ENCODE measurements at regions not wholly inside any gene's neighbourhood (a gene's known extent, or its start where the extent isn't known, plus 50 kb on each side); places are given as distances from the start of the nearest gene placed in this dataset.
A peak's percentile ranks its signal among the peaks of the same experiment; 100 is the strongest.

GRCh38 chrX:39809331-39809730 is 288.4 kb downstream of the BCOR start:
- Histone ChIP-seq H3K9me3 (ENCODE audit: low read depth) (no peaks in the 10 kb centered on the region), H2AFZ (no peak overlapping the region), H3K27ac (peak overlapping the region; percentile 88), H3K4me3 (no peak overlapping the region), H3K4me1 (ENCODE audit: insufficient read depth) (peaks cover 29% of the 10 kb centered on the region), H4K20me1 (ENCODE audit: insufficient read depth) (no peaks in the 10 kb centered on the region), H3K36me3 (ENCODE audit: low read depth) (no peaks in the 10 kb centered on the region), H3F3A (ENCODE audit: insufficient read depth) (peaks cover 11% of the 10 kb centered on the region; the same call in 1 of the 2 replicates), H3K4me2 (ENCODE audit: unreplicated experiment) (no peak overlapping the region), H3K27me3 (replicated peaks; ENCODE audit: insufficient read depth) (no peaks in the 10 kb centered on the region), H3K9me2 (ENCODE audit: insufficient read depth) (no peaks in the 10 kb centered on the region), H3K9ac (no peak overlapping the region), H3K79me2 (ENCODE audit: insufficient read depth) (no peaks in the 10 kb centered on the region)
- WGBS, 2 experiments (ENCODE audit: low coverage in 1 of 2, low lambda C conversion rate in 2 of 2, missing lambda C conversion rate in 2 of 2), result 23 to 25% methylated on average over 3 to 4 of the region's 4 CpGs
- in situ Hi-C loops (cut with MboI), result no loop called here
- TF ChIP-seq EZH2 (IDR thresholded peaks at IDR 0.05; ENCODE audit: insufficient read depth, poor library complexity, severe bottlenecking), result no peak
- no peak for TF ChIP-seq EZH2phosphoT487 (IDR thresholded peaks at IDR 0.05; ENCODE audit: insufficient read depth, low read depth)
- DNase-seq, result peak; percentile 85

GRCh38 chrX:39810901-39811300 is 286.9 kb downstream of the BCOR start:
- no peaks in the 10 kb centered on the region for H3K36me3 ChIP-seq (ENCODE audit: low read depth)
- in situ Hi-C loops (cut with MboI), result no loop called here
- no peak overlapping the region for H3K27ac ChIP-seq
- no peak for DNase-seq
- no peaks in the 10 kb centered on the region for H3K9me3 ChIP-seq (ENCODE audit: low read depth)
- no peaks in the 10 kb centered on the region for H4K20me1 ChIP-seq (ENCODE audit: insufficient read depth)
- H3F3A ChIP-seq (ENCODE audit: insufficient read depth), result peaks cover 12% of the 10 kb centered on the region; the same call in 1 of the 2 replicates
- 90 to 100% methylated on average over 2 of the region's 2 CpGs for WGBS, 2 experiments (ENCODE audit: low coverage in 1 of 2, low lambda C conversion rate in 2 of 2, missing lambda C conversion rate in 2 of 2)
- no peak overlapping the region for H3K9ac ChIP-seq
- TF ChIP-seq EZH2 (IDR thresholded peaks at IDR 0.05; ENCODE audit: insufficient read depth, poor library complexity, severe bottlenecking), result no peak
- TF ChIP-seq EZH2phosphoT487 (IDR thresholded peaks at IDR 0.05; ENCODE audit: insufficient read depth, low read depth), result no peak
- H3K27me3 ChIP-seq (replicated peaks; ENCODE audit: insufficient read depth), result no peaks in the 10 kb centered on the region
- no peak overlapping the region for H3K4me2 ChIP-seq (ENCODE audit: unreplicated experiment)
- H3K9me2 ChIP-seq (ENCODE audit: insufficient read depth), result no peaks in the 10 kb centered on the region
- H3K79me2 ChIP-seq (ENCODE audit: insufficient read depth), result no peaks in the 10 kb centered on the region
- H3K4me1 ChIP-seq (ENCODE audit: insufficient read depth), result peaks cover 29% of the 10 kb centered on the region
- no peak overlapping the region for H3K4me3 ChIP-seq
- no peak overlapping the region for H2AFZ ChIP-seq

GRCh38 chrX:39811376-39811775 is 286.4 kb downstream of the BCOR start:
- H3K9me2 ChIP-seq (ENCODE audit: insufficient read depth), result no peaks in the 10 kb centered on the region
- no peak overlapping the region for H3K4me3 ChIP-seq
- no peaks in the 10 kb centered on the region for H3K27me3 ChIP-seq (replicated peaks; ENCODE audit: insufficient read depth)
- H3K36me3 ChIP-seq (ENCODE audit: low read depth), result no peaks in the 10 kb centered on the region
- peaks cover 29% of the 10 kb centered on the region for H3K4me1 ChIP-seq (ENCODE audit: insufficient read depth)
- in situ Hi-C loops (cut with MboI), result no loop called here
- no peak overlapping the region for H3K9ac ChIP-seq
- H4K20me1 ChIP-seq (ENCODE audit: insufficient read depth), result no peaks in the 10 kb centered on the region
- no peak for DNase-seq
- no peaks in the 10 kb centered on the region for H3K79me2 ChIP-seq (ENCODE audit: insufficient read depth)
- H3K4me2 ChIP-seq (ENCODE audit: unreplicated experiment), result no peak overlapping the region
- no peaks in the 10 kb centered on the region for H3K9me3 ChIP-seq (ENCODE audit: low read depth)
- WGBS, 2 experiments (ENCODE audit: low coverage in 1 of 2, low lambda C conversion rate in 2 of 2, missing lambda C conversion rate in 2 of 2), result 97% methylated on average over 7 to 8 of the region's 8 CpGs
- TF ChIP-seq EZH2phosphoT487 (IDR thresholded peaks at IDR 0.05; ENCODE audit: insufficient read depth, low read depth) (no peak), EZH2 (IDR thresholded peaks at IDR 0.05; ENCODE audit: insufficient read depth, poor library complexity, severe bottlenecking) (no peak)
- H3F3A ChIP-seq (ENCODE audit: insufficient read depth), result peaks cover 12% of the 10 kb centered on the region; the same call in 1 of the 2 replicates
- H3K27ac ChIP-seq, result no peak overlapping the region
- no peak overlapping the region for H2AFZ ChIP-seq

GRCh38 chrX:39813631-39814277 is 284.0 kb downstream of the BCOR start:
- Histone ChIP-seq H3K36me3 (ENCODE audit: low read depth) (no peaks in the 10 kb centered on the region), H3K27ac (peak overlapping the region; percentile 69), H3K4me2 (ENCODE audit: unreplicated experiment) (no peak overlapping the region), H3K9me2 (ENCODE audit: insufficient read depth) (no peaks in the 10 kb centered on the region), H3K4me3 (no peak overlapping the region), H2AFZ (no peak overlapping the region), H3K4me1 (ENCODE audit: insufficient read depth) (peaks cover 29% of the 10 kb centered on the region), H3F3A (ENCODE audit: insufficient read depth) (peaks cover 4% of the 10 kb centered on the region; the same call in 1 of the 2 replicates), H3K9me3 (ENCODE audit: low read depth) (no peaks in the 10 kb centered on the region), H3K27me3 (replicated peaks; ENCODE audit: insufficient read depth) (no peaks in the 10 kb centered on the region), H3K79me2 (ENCODE audit: insufficient read depth) (no peaks in the 10 kb centered on the region), H4K20me1 (ENCODE audit: insufficient read depth) (no peaks in the 10 kb centered on the region), H3K9ac (peak overlapping the region; percentile 59)
- TF ChIP-seq EZH2 (IDR thresholded peaks at IDR 0.05; ENCODE audit: insufficient read depth, poor library complexity, severe bottlenecking) (no peak), EZH2phosphoT487 (IDR thresholded peaks at IDR 0.05; ENCODE audit: insufficient read depth, low read depth) (no peak)
- in situ Hi-C loops (cut with MboI), result no loop called here
- 5 to 8% methylated on average over 14 to 16 of the region's 17 CpGs for WGBS, 2 experiments (ENCODE audit: low coverage in 1 of 2, low lambda C conversion rate in 2 of 2, missing lambda C conversion rate in 2 of 2)
- DNase-seq, result peak; percentile 74
